ENCODE measurements at regions not wholly inside any gene's neighbourhood (a gene's known extent, or its start where the extent isn't known, plus 50 kb on each side); places are given as distances from the start of the nearest gene placed in this dataset.
A peak's percentile ranks its signal among the peaks of the same experiment; 100 is the strongest.

DNA sequence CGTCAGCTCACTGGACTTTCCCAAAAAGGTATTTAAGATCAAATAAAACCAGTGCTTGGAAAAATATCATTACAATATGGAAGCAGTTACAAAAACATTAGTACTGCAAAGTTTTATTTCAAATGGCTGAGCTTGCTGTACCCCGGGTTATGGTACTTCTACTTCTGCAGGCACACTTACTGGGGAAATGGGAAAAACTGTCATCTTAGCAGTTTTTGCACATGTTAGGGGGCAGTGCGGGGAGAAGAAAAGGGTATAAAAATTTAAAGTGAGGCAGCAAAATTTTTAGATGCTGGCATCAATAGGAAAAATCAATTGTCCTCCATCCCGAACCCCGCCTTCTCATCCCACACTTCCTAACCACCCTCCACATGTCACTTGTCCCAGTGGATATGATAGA, 133.4 kb downstream of the ATG4C start:
- DNase-seq = no peak

- no peak for DNase-seq
Observed at GRCh38 chr1:62917805-62918204, 133.9 kb downstream of the ATG4C start.

- no peak for DNase-seq
Observed at GRCh38 chr1:62918700-62919099, 134.8 kb downstream of the ATG4C start.

DNA sequence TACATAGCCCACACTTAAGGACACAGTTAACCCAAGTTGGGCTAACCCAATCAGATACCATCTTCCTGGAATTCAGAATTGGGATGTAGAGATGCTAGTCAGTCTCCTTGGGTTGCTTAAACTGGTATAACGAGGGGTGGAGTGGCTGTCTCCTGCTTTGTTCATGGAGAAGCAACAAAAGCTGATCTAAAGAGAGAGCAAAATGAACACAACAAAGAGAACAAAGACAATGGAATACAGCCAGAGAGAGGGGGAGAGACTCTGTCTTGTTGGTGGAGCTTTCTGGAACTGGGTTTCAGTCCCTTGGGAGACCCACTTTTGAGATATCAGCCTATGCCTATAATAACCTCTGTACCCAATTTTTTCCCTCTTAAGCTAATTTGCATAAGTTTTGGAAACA, 138.1 kb downstream of the ATG4C start:
- no peak for DNase-seq

DNA sequence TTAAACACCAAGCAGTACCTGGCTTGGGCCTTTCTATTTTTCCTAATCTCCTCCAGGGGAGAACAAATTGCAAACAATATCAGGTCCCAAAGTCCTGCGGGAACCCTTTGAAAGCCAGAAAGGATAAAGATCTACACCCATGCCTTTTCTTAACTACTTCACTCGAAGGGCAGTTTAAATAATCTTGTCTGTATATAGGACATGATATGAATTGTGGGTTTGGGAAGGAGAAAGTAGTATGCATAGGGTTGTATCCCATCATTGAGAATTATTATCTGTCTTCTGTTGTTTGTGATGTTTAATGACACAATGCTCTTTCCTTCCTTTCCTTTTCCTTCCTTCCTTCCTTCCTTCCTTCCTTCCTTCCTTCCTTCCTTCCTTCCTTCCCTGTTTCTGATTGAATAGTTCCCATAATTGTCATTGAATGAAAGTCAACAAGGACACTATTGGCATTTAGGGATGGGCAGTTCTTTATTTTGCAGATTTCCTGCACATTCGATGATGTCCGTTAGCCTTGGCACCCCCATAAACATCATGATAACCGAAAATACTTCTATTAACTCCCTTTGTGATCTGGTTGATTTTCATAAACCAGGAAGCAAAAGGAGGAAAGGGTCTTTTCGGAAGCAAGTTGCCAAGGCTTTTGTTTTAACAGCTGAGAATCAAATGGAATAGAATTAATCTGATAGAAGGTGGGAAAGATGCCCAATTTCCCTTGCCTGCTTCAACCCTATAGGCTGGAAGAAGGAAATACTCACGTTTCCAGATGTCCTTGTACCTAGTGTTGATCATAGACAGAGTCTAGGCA, 141.3 kb downstream of the ATG4C start:
- DNase-seq = no peak

- no peak for DNase-seq
Observed at GRCh38 chr1:62926681-62927252, 142.8 kb downstream of the ATG4C start.

DNA sequence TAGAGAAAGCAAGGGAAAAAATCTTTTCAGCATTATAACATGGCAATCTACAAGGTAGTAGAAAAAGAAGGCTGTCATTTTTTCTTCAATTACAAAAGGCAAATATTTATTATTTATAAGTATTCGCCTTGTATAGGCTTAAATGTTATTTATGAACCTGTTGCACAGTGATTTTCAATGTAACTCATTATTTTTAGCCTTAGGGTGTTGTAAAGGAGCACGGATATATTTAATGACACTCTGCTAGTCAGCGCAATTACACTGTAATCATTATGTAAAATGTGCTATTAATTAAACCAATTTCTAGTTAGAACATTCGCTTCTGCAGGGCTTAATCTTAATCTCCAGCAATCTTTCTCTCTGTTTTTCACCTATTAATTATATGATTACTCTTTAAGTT, 145.0 kb downstream of the ATG4C start:
- DNase-seq = no peak

- no peak for DNase-seq
Observed at GRCh38 chr1:62937634-62938296, 153.8 kb downstream of the ATG4C start.

DNA sequence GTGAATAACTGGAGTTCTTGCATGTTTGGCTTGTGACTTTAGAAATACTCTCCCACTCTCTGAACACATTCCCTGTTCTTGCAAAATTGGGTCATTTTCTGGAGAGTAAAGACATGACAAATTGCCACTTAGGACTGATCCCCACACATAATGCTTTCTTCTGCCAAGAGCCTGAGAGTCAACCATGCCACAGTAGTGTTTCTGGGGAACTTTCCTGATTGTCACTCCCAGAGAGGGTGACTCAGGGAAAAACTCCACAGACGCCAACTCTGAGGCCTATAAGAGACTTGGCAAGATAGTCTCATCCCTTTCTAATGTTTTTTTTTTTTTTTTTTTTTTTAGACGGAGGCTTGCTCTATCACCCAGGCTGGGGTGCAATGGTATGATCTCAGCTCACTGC, 157.8 kb downstream of the ATG4C start:
- no peak for DNase-seq

DNA sequence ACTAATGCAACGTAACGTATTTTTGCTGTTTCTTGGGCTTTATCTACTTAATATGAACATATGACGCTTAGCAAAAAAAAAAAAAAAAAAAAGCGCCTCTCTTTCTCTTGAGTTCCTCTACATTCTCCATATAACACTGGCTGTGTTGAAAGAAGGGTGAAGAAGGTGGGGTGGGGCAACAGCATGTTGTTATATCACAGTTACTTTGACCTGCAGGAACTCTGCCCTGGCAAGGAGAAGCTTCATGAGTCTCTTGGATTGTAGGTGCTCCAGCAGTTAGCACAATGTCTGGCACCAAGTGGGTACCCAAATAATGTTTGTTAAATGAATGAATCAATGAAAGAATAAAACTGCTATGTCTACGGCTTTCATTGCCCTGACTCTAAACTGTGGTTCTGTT, 162.6 kb downstream of the ATG4C start:
- DNase-seq = no peak

DNA sequence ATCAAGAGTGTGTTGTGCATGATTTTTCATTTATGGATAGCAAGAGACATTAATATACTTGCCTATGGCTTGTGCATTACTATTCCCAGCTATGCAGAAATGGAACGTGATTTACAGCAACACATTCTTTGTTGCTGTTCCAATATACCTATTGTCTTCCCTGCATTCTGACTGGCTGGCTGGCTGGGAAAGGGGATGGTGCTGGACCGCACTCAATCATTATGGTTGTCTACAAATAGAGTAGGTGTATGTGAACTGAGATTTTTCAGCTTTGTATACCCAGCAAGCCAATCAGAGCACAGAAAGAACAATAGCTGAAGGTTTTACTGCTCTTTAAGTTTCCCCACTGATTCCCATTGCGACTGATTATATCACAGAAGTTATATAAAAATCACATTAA, 167.5 kb downstream of the ATG4C start:
- no peak for DNase-seq

DNA sequence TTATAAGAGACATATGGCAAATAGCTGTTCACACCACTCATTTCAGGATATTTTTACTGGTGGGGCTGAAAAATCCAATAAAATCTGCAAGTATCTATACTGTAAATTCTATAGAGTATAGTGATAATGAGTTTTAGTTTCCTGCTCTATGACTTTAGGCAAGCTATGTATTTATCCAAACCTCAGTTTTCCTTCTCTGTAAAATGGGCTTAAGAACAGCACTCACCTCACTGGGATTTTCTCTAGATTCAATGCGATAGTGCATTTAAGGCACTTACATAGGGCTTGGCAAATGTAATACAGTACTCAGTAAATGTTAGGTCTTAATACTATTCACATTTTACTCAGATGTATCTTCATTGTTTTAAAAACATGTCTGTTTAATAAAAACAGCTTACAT, 168.7 kb downstream of the ATG4C start:
- no peak for DNase-seq

GRCh38 chr1:62953633-62954032, 169.7 kb downstream of the ATG4C start:
- no peak for DNase-seq

DNA sequence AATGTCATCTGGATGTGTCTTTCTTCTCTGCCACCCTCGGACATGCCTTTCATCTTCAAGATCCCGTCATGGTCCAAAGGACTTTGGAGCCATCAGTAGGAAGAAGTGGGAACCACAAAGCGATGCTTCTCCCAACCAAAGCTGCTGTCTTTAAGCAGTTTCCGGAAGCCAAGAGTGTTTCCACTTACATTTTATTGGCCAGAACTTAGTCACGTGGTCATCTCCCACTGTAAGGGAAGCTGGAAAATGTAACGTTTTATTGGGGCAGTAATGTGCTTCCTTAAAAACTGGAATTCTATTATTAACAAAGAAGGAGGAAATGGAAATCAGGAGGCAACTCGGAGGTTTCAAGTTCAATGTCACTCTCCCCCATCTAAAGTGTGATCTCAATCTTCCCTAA, 170.8 kb downstream of the ATG4C start:
- DNase-seq = no peak

DNA sequence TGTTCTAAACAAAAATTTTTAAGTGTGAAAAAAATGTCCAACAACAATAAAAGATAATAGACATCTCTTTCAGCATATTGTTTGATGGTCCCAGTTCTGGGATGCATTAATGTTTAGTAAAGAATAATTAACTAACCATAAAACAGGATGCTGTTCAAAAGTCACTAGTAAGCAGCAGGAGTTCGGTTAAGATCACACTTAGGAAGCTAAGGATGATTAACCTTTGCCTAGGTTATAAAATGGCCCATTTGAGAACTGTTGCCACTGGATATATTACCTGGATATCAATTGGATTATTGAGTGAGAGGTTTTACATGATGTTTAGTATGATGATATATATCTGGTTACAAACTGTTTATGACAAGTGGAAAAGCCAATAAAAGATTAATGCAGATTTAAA, 171.7 kb downstream of the ATG4C start:
- DNase-seq = no peak

DNA sequence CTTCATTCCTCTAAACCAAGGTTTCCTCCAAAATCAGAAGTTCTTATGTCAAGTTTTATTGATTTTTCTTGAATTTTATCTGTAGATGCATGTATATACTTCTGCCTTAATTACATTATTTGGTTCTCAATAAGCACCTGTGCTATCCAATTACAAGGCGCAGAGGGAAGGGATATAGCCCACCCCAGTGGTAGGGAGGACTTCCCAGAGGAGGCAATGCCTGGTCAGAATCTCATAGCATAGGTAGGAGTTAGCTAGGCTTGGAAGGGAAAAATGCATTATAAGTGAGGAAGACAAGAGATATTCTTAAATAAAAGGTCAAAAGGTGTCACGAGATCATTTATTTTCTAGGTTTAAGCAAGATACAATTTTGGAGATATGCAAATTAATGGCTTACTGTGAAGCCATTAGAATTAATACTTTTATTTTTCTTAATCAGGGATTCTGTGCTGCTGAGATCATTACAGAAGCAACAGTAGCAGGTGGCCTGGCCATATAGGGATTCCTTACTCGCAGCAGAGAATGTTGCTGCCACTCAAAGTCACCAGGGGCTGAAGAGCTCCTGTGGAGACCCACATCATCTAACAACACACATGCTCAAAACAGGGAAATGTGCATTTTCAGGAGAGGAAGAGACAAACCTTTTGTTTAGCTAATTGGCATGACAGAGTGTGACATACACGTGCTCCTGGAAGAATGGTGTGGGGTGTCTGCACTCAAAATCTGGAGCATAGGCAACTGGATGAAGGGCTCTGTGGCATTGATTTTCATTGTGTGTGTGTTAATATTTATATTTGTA, 178.3 kb downstream of the ATG4C start:
- DNase-seq = no peak

DNA sequence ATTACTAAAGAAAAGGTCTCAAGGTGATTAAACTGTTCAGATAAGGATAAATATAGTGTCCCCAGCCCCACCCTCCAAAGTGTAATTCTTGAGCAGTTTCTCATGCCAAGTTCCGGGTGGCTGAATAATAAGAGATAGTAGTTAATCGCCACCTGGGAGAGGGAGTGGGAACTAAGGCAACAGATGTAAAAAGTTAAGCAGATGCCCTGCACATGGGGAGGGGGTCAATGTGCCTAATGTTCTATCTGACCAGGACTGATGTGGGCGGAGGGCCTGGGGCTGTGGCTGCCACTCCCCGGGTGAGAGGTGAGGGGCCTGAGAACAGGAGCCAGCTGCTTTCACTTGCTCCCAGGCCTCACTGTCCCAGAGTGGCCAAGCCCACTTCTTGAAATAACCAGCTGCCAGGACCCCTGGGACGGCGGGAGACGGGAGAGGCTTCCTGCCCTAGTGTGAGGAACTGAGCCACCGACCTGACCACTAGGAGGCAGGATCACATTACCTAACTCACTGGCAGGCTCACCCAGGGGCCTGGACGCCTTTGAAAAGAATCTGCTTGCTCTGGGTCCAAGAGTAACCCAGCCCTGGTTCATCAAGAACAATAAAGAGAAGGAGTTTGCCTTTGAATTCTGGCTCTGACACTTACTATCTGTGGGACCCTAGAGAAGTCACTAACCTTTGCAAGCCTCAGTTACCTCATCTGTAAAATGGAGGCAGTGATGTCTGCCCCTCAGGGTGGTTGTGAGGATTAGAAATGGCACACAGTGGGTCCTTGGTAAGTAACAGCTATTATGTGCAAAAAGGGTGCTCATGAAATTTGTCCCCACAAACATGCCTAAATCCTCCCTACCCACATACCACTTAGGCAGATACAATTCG, 179.2 kb downstream of the ATG4C start:
- peak; percentile 44 for DNase-seq

GRCh38 chr1:62964141-62964540, 180.2 kb downstream of the ATG4C start:
- no peak for DNase-seq

- DNase-seq = no peak
Observed at GRCh38 chr1:62967031-62967430, 183.1 kb downstream of the ATG4C start.

- DNase-seq = no peak
Observed at GRCh38 chr1:62977366-62977765, 193.4 kb downstream of the ATG4C start.

GRCh38 chr1:62978741-62979140, 194.8 kb downstream of the ATG4C start:
- DNase-seq = no peak

DNA sequence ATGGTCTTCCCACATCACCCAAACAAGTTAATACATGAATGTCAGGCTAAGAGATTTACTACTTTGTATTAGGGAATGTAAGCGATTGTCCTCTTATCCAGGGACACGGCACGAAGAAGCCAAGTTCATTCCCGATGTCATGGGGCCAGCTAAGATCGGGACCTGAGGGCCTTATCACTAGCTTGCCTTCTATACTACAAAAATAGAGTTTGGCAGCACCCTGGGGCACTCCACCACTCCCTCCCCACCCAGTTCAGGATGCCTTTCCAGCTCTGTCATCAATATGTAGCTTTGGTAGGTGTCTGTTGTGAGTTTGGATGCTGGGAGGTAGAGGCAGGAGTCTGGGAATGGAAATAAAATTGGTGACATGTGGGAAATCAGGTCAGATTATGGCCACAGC, 197.5 kb downstream of the ATG4C start:
- DNase-seq = no peak
